Left renal pelvis (tissue), 4 donors: ENCODE measurements at regions not wholly inside any gene's neighbourhood (a gene's known extent, or its start where the extent isn't known, plus 50 kb on each side); places are given as distances from the start of the nearest gene placed in this dataset.
"Not testable (repeated sequence)": the region's sequence is repeated elsewhere in the genome, so short reads cannot be mapped to it uniquely, and the experiment has no call there.

ENCODE experiments used
- DNase-seq, 4 donors: peaks; one replicate each; pipeline ENCODE4 v3.0.0-alpha.2; 2013; ENCODE audit warnings: low read depth in 4 of 4, low spot score in 3 of 4

GRCh38 chr5:166750376-166750775, 1541.1 kb upstream of the WWC1 start:
- DNase-seq = no peak

- DNase-seq = no peak
Observed at GRCh38 chr5:166758151-166758550, 1533.3 kb upstream of the WWC1 start.

GRCh38 chr5:166767858-166768257, 1523.6 kb upstream of the WWC1 start:
- no peak for DNase-seq

GRCh38 chr5:166768536-166768935, 1522.9 kb upstream of the WWC1 start:
- DNase-seq = no peak

GRCh38 chr5:166772770-166773169, 1518.7 kb upstream of the WWC1 start:
- no peak for DNase-seq

- DNase-seq = no peak
Observed at GRCh38 chr5:166781737-166782136, 1509.7 kb upstream of the WWC1 start.

GRCh38 chr5:166784545-166785078, 1506.8 kb upstream of the WWC1 start:
- no peak for DNase-seq

- no peak for DNase-seq
Observed at GRCh38 chr5:166786178-166786577, 1505.3 kb upstream of the WWC1 start.

- DNase-seq = no peak
Observed at GRCh38 chr5:166786889-166787288, 1504.6 kb upstream of the WWC1 start.

- DNase-seq = no peak
Observed at GRCh38 chr5:166788050-166788449, 1503.4 kb upstream of the WWC1 start.

- DNase-seq = no peak
Observed at GRCh38 chr5:166795756-166796155, 1495.7 kb upstream of the WWC1 start.

GRCh38 chr5:166803058-166803457, 1488.4 kb upstream of the WWC1 start:
- no peak for DNase-seq

GRCh38 chr5:166804223-166804622, 1487.2 kb upstream of the WWC1 start:
- DNase-seq = not testable (repeated sequence)

GRCh38 chr5:166804693-166805092, 1486.8 kb upstream of the WWC1 start:
- not testable (repeated sequence) for DNase-seq

GRCh38 chr5:166810093-166810658, 1481.3 kb upstream of the WWC1 start:
- DNase-seq = not testable (repeated sequence)

- no peak for DNase-seq
Observed at GRCh38 chr5:166810721-166811120, 1480.7 kb upstream of the WWC1 start.

GRCh38 chr5:166823360-166823759, 1468.1 kb upstream of the WWC1 start:
- DNase-seq = no peak

GRCh38 chr5:166834246-166834645, 1457.2 kb upstream of the WWC1 start:
- DNase-seq = no peak

- DNase-seq = peak; percentile 5 to 17 (median 13)
Observed at GRCh38 chr5:166845044-166845443, 1446.4 kb upstream of the WWC1 start.

GRCh38 chr5:166856791-166857190, 1434.7 kb upstream of the WWC1 start:
- no peak for DNase-seq

GRCh38 chr5:166860426-166860825, 1431.0 kb upstream of the WWC1 start:
- no peak for DNase-seq

- DNase-seq = no peak
Observed at GRCh38 chr5:166862581-166862980, 1428.9 kb upstream of the WWC1 start.

GRCh38 chr5:166865206-166865605, 1426.2 kb upstream of the WWC1 start:
- no peak for DNase-seq
